ENCODE measurements at regions not wholly inside any gene's neighbourhood (a gene's known extent, or its start where the extent isn't known, plus 50 kb on each side); places are given as distances from the start of the nearest gene placed in this dataset.

GRCh38 chr6:15870333-15871043, 207.7 kb upstream of the DTNBP1 start:
- H3K4me3 ChIP-seq (ENCODE audit: low read depth, low read length) = no peak overlapping the region
- peak; percentile 35 for DNase-seq (ENCODE audit: low read depth, low spot score)
- in situ Hi-C loops (cut with HindIII; ENCODE audit: low sequenced_read_pairs) = no loop called here
- TF ChIP-seq CTCF (IDR thresholded peaks at IDR 0.05; ENCODE audit: low read depth, low read length) = no peak

- no peak for TF ChIP-seq CTCF (IDR thresholded peaks at IDR 0.05; ENCODE audit: low read depth, low read length)
- in situ Hi-C loops (cut with HindIII; ENCODE audit: low sequenced_read_pairs) = no loop called here
- DNase-seq (ENCODE audit: low read depth, low spot score) = no peak
- no peak overlapping the region for H3K4me3 ChIP-seq (ENCODE audit: low read depth, low read length)
Observed at GRCh38 chr6:15864708-15865062, 201.9 kb upstream of the DTNBP1 start.

DNA sequence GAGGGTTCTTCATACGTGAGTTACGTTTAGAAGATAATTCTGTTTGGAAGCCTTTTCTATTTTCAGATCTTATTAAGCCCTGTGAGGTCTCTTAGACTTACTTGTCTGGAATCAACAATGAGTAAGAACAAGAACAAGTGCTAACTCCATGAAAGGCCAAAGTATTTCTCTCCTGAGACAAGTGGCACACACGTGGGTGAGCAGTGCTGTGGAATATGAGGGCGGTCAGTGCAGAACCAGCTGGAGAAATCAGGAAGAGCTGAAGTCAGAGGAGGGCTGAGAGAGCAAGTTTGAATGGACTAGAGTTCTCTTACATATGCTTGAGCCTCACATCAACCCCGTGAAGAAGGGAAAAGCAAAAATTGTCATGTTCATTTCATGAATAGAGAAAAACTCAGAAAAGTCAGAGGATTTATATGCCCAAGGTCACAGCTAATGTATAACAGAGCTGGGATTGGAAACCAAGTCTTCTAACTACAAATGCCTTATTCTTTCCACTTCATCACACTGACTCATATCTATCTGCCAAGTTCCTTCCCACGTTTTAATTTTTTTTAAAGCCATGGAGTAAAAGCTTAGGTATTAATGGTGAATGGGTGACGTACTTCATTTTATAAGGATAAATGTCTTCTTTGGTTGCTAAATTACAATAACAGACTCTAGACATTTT, 201.3 kb upstream of the DTNBP1 start:
- DNase-seq (ENCODE audit: low read depth, low spot score) = no peak
- in situ Hi-C loops (cut with HindIII; ENCODE audit: low sequenced_read_pairs) = no loop called here
- no peak for TF ChIP-seq CTCF (IDR thresholded peaks at IDR 0.05; ENCODE audit: low read depth, low read length)
- H3K4me3 ChIP-seq (ENCODE audit: low read depth, low read length) = no peak overlapping the region

- no peak overlapping the region for H3K4me3 ChIP-seq (ENCODE audit: low read depth, low read length)
- no peak for TF ChIP-seq CTCF (IDR thresholded peaks at IDR 0.05; ENCODE audit: low read depth, low read length)
- no peak for DNase-seq (ENCODE audit: low read depth, low spot score)
- in situ Hi-C loops (cut with HindIII; ENCODE audit: low sequenced_read_pairs) = no loop called here
Observed at GRCh38 chr6:15862810-15863209, 200.0 kb upstream of the DTNBP1 start.

GRCh38 chr6:15861486-15861885, 198.7 kb upstream of the DTNBP1 start:
- in situ Hi-C loops (cut with HindIII; ENCODE audit: low sequenced_read_pairs) = no loop called here
- no peak overlapping the region for H3K4me3 ChIP-seq (ENCODE audit: low read depth, low read length)
- DNase-seq (ENCODE audit: low read depth, low spot score) = no peak
- no peak for TF ChIP-seq CTCF (IDR thresholded peaks at IDR 0.05; ENCODE audit: low read depth, low read length)

DNA sequence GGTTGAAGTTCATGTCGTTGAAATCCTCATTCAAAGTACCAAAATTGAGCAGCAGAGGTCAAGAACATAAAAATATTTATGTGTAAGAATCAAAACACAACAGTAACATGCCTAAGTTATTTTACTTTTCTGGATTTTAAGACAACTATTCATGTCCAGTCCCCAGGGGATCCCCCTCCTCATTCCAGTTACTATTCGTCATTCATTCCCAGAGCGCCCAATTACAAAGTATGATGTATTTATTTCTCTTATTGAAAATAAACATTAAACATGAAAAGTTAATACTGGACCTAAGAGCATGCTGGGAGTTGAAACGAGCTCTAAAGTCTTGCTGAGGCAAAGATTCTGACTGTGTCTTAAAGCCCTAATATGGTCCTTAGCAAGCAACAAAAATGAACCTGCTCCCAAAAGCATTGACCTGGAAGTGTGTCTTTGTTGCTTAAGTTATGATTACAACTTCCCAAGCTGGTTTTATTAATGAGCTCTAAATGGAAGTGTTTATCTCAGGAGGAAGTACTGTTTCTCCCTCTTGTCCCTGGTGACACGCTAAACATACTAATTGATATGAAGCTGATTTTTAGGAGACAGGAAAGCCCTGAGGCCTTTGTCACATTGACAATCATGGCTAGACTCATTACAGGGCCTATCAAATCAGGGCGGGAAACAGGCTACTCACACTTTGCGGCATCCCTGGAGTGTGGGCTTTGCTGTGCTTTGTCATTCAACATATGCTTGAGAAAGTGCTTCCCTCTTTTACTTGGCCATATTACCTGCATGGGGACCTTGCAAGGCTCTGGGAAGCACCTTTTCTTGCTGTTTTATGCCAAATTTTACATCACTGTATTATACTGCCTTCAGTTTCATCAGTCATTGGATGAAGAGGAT, 192.2 kb upstream of the DTNBP1 start:
- peak; percentile 36 for DNase-seq (ENCODE audit: low read depth, low spot score)
- H3K4me3 ChIP-seq (ENCODE audit: low read depth, low read length) = no peak overlapping the region
- in situ Hi-C loops (cut with HindIII; ENCODE audit: low sequenced_read_pairs) = no loop called here
- TF ChIP-seq CTCF (IDR thresholded peaks at IDR 0.05; ENCODE audit: low read depth, low read length) = no peak

Data from astrocyte of the spinal cord (primary cell).